GM12878 (cell line): ENCODE measurements at regions not wholly inside any gene's neighbourhood (a gene's known extent, or its start where the extent isn't known, plus 50 kb on each side); places are given as distances from the start of the nearest gene placed in this dataset.

ENCODE experiments used
- ATAC-seq: fragments of 200-7000 bp; cut with Tn5 transposase; 3 replicates; pipeline ENCODE4 v1.9.1; 2020; ENCODE audit warnings: mild to moderate bottlenecking, moderate library complexity
- BruUV-seq: library from RNA; stranded (reverse); fragments of 400-500 nt; replicated peaks from 2 replicates; lab custom pipeline; 2021; lab: Mats Ljungman, UMichigan
- CTCF ChIA-PET: fragments of 300-600 bp; sonication (Branson Sonifier 250); formaldehyde crosslinking; extraction: SDS; loops from one replicate; lab custom pipeline; 2021; ENCODE audit warnings: inconsistent platforms; lab: Yijun Ruan, JAX
- POLR2A ChIA-PET: fragments of 350-600 bp; formaldehyde crosslinking; extraction: SDS; loops from one replicate; lab custom pipeline; 2021; ENCODE audit warnings: inconsistent platforms; lab: Charles Lee
- RAD21 ChIA-PET: fragments of 300-600 bp; sonication (Branson Sonifier 250); formaldehyde crosslinking; loops from one replicate; lab custom pipeline; 2023; ENCODE audit warnings: antibody characterized with exemption; ENCODE audit not compliant: unreplicated experiment; lab: Charles Lee
- SMC1A ChIA-PET: fragments of 300-600 bp; sonication (Branson Sonifier 250); formaldehyde crosslinking; loops from one replicate; lab custom pipeline; 2023; ENCODE audit not compliant: unreplicated experiment, uncharacterized antibody; lab: Charles Lee
- DNase-seq: peaks from one replicate; pipeline ENCODE4 v3.0.0-alpha.2; 2011; ENCODE audit warnings: low read depth, low spot score
- FAIRE-seq: peaks from 3 replicates; lab custom pipeline; 2011; peaks lifted over from hg19 to GRCh38; lab: Jason Lieb, UNC
- H2AFZ ChIP-seq: 2 replicates; pipeline ENCODE4 v1.6.0; 2011; ENCODE audit warnings: low read depth, low read length, control low read depth; ENCODE audit not compliant: control insufficient read depth
- H3K27ac ChIP-seq: 2 replicates; pipeline ENCODE4 v1.5.1; 2011; ENCODE audit warnings: control low read depth; ENCODE audit not compliant: control insufficient read depth, insufficient read depth
- H3K27me3 ChIP-seq, 2 experiments: replicated peaks in 1 of 2; 2 replicates each; pipeline versions ENCODE4 v1.6.0 to v1.6.1; 2011; ENCODE audit warnings: low read length in 1 of 2; ENCODE audit not compliant: control insufficient read depth in 2 of 2, insufficient read depth in 2 of 2
- H3K36me3 ChIP-seq, 2 experiments: 2 replicates each; pipeline ENCODE4 v1.5.1; 2011; ENCODE audit warnings: low read length in 1 of 2; ENCODE audit not compliant: control insufficient read depth in 2 of 2, insufficient read depth in 2 of 2
- H3K4me1 ChIP-seq: 2 replicates; pipeline ENCODE4 v1.6.1; 2011; ENCODE audit warnings: mild to moderate bottlenecking, low read length, moderate library complexity, mixed read lengths; ENCODE audit not compliant: control insufficient read depth, insufficient read depth
- H3K4me2 ChIP-seq: 2 replicates; pipeline ENCODE4 v1.6.0; 2011; ENCODE audit warnings: control low read depth; ENCODE audit not compliant: control insufficient read depth, insufficient read depth
- H3K4me3 ChIP-seq: fragments of 200-600 bp; sonication (generic); 2 replicates; pipeline ENCODE4 v1.5.1; 2016
- H3K79me2 ChIP-seq: 2 replicates; pipeline ENCODE4 v1.6.0; 2011; ENCODE audit warnings: low read length; ENCODE audit not compliant: control insufficient read depth, insufficient read depth
- H3K9ac ChIP-seq: 2 replicates; pipeline ENCODE4 v1.8.0; 2011; ENCODE audit warnings: low read length, control low read depth, mixed read lengths; ENCODE audit not compliant: control insufficient read depth, insufficient read depth
- H3K9me3 ChIP-seq: replicated peaks from 3 replicates; pipeline ENCODE4 v1.5.1; 2011; ENCODE audit warnings: mild to moderate bottlenecking, low read length; ENCODE audit not compliant: control insufficient read depth, insufficient read depth
- H4K20me1 ChIP-seq: 2 replicates; pipeline ENCODE4 v1.6.0; 2011; ENCODE audit not compliant: control insufficient read depth, insufficient read depth
- ASH2L ChIP-seq: fragments of 300-600, 200-600 bp; sonication (generic); IDR thresholded peaks from 2 replicates; pipeline ENCODE4 v1.6.1; 2017; ENCODE audit warnings: low read depth, mild to moderate bottlenecking, borderline replicate concordance
- NFIC ChIP-seq: IDR thresholded peaks from 2 replicates; pipeline ENCODE4 v1.6.1; 2012; ENCODE audit warnings: low read depth, mild to moderate bottlenecking, inconsistent platforms, low read length, moderate library complexity
- SMAD5 ChIP-seq: IDR thresholded peaks from 2 replicates; pipeline ENCODE4 v1.6.1; 2016; ENCODE audit warnings: antibody characterized with exemption, low read depth
- ZNF207 ChIP-seq: fragments of 450-650 bp; IDR thresholded peaks from 2 replicates; pipeline ENCODE4 v1.6.1; 2014; ENCODE audit warnings: antibody characterized with exemption, mild to moderate bottlenecking, borderline replicate concordance
- WGBS: methylation state at CpG from one replicate; pipeline ENCODE4 v1.1.6; 2016; ENCODE audit warnings: low lambda C conversion rate; ENCODE audit not compliant: insufficient replicate concordance, insufficient coverage; ENCODE audit errors: missing lambda C conversion rate; 5-methylcytosine and 5-hydroxymethylcytosine counted together
- in situ Hi-C: fragments of 300-500 bp; cut with MboI; formaldehyde crosslinking; loops from 9 replicates; pipeline ENCODE4 v1.14.3; 2018; ENCODE audit warnings: mixed read lengths
- intact Hi-C: fragments of 100-400 bp; cut with micrococcal nuclease; formaldehyde crosslinking; loops from one replicate; pipeline ENCODE4 v1.14.2; 2022; ENCODE audit not compliant: unreplicated experiment
- TF ChIP-seq, protein P1 (sequence below): fragments of 450-650 bp; formaldehyde crosslinking; IDR thresholded peaks from 2 replicates; pipeline ENCODE4 v1.4.0; 2022; ENCODE audit warnings: mild to moderate bottlenecking, moderate library complexity

DNA sequence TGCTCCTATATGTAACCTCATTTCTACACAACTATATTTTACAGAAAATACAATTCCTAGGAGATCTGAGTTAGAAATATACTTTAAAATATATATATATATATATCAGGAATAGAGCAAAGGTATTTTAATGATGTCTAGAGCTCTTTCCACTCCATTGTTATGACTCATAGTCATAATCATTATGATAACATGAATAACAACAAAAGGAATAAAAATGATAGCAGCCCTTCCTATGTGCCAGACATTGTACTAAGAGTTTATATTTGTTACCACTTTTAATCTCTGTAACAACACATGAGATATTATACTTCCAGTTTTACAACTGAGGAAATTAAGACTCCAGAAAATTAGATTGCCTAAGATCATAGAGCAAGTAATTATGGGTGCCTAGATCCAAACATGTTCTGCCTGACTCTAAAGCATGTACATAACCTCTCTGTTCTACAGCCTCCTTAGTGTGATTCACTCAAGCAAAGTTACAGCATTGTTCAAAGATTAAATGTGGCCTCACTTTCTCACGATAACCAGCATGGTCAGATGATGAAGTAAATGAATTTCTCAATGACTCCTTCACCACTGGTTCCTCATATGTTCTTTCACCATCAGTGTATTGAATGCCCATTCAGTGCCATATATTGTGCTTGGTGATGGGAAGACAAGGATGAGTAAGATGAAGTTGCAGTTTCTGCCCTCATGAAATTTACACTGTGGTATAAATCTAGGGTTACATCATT lies 452.1 kb downstream of the EFNA5 start:
- no peak; the same call in 2 of the 3 replicates for ATAC-seq
- BruUV-seq = no TSS peak

More for the DNA sequence above, 452.1 kb downstream of the EFNA5 start:
- ChIA-PET SMC1A (interaction anchor here (0.7 to 1.2 kb wide), 3 partner anchors 10 to 29 kb away, joined by 3 to 4 read pairs (median 3); no protein-coding TSS in a partner anchor), POLR2A (interaction anchor here (0.5 kb wide), 1 partner anchor 13 kb away, joined by 3 read pairs; no protein-coding TSS in a partner anchor), CTCF (interaction anchor here (4.3 kb wide), 1 partner anchor 29 kb away, joined by 20 read pairs; no protein-coding TSS in a partner anchor), RAD21 (no interaction called here)
- H4K20me1 ChIP-seq = no peaks in the 10 kb centered on the region
- H3K4me2 ChIP-seq = no peak overlapping the region
- H3K4me1 ChIP-seq = no peaks in the 10 kb centered on the region
- no peaks in the 10 kb centered on the region for H3K79me2 ChIP-seq
- H3K36me3 ChIP-seq = no peaks in the 10 kb centered on the region
- no peak overlapping the region for H3K4me3 ChIP-seq
- H2AFZ ChIP-seq = no peak overlapping the region
- H3K9ac ChIP-seq = no peak overlapping the region
- FAIRE-seq = no peak
- in situ Hi-C loops = no loop called here
- TF ChIP-seq ASH2L (no peak), NFIC (no peak), ZNF207 (no peak), SMAD5 (no peak)
- TF ChIP-seq, protein P1, sequence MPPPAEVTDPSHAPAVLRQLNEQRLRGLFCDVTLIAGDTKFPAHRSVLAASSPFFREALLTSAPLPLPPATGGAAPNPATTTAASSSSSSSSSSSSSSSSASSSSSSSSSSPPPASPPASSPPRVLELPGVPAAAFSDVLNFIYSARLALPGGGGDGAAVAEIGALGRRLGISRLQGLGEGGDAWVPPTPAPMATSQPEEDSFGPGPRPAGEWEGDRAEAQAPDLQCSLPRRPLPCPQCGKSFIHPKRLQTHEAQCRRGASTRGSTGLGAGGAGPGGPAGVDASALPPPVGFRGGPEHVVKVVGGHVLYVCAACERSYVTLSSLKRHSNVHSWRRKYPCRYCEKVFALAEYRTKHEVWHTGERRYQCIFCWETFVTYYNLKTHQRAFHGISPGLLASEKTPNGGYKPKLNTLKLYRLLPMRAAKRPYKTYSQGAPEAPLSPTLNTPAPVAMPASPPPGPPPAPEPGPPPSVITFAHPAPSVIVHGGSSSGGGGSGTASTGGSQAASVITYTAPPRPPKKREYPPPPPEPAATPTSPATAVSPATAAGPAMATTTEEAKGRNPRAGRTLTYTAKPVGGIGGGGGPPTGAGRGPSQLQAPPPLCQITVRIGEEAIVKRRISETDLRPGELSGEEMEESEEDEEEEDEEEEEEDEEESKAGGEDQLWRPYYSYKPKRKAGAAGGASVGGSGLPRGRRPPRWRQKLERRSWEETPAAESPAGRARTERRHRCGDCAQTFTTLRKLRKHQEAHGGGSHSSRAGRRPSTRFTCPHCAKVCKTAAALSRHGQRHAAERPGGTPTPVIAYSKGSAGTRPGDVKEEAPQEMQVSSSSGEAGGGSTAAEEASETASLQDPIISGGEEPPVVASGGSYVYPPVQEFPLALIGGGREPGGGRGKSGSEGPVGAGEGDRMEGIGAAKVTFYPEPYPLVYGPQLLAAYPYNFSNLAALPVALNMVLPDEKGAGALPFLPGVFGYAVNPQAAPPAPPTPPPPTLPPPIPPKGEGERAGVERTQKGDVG (CRISPR knock-in tag) = no peak
- H3K27ac ChIP-seq = no peak overlapping the region
- intact Hi-C loops = no loop called here
- DNase-seq = no peak
- 0% methylated on average over 1 of the region's 1 CpG for WGBS
- H3K9me3 ChIP-seq = no peaks in the 10 kb centered on the region
- H3K27me3 ChIP-seq = no peaks in the 10 kb centered on the region; a peak in 1 of 4 replicates
